Endothelial cell of umbilical vein (primary cell): ENCODE measurements at regions not wholly inside any gene's neighbourhood (a gene's known extent, or its start where the extent isn't known, plus 50 kb on each side); places are given as distances from the start of the nearest gene placed in this dataset.

Experiments
- BruUV-seq: library from RNA; stranded (reverse); fragments of 400-500 nt; replicated peaks from 2 replicates; lab custom pipeline; 2021; lab: Mats Ljungman, UMichigan
- CTCF ChIA-PET: fragments of 300-600, 350-600 bp; sonication (Branson Sonifier 250); formaldehyde crosslinking; loops from one replicate; lab custom pipeline; 2021; ENCODE audit warnings: antibody characterized with exemption, inconsistent platforms; lab: Charles Lee
- POLR2A ChIA-PET: fragments of 300-600, 350-600 bp; sonication (Branson Sonifier 250); formaldehyde crosslinking; loops from one replicate; lab custom pipeline; 2021; ENCODE audit warnings: antibody characterized with exemption, inconsistent platforms; lab: Charles Lee
- DNase-seq: peaks from one replicate; pipeline ENCODE4 v3.0.0-alpha.2; 2011; ENCODE audit warnings: low read depth, low spot score
- FAIRE-seq: peaks from 2 replicates; lab custom pipeline; 2011; peaks lifted over from hg19 to GRCh38; lab: Jason Lieb, UNC
- H2AFZ ChIP-seq: 2 replicates; pipeline ENCODE4 v1.6.0; 2012; ENCODE audit warnings: low read depth, low read length, control low read depth, inconsistent platforms
- H3K27ac ChIP-seq: 2 replicates; pipeline ENCODE4 v1.5.1; 2011; ENCODE audit warnings: low read depth, mild to moderate bottlenecking, control low read depth, low read length, moderate library complexity; ENCODE audit not compliant: insufficient read depth
- H3K27me3 ChIP-seq, 2 experiments: 2 replicates each; pipeline versions ENCODE4 v1.6.0 to v1.6.1; 2011; ENCODE audit warnings: low read length in 2 of 2, mixed read lengths in 1 of 2; ENCODE audit not compliant: control insufficient read depth in 2 of 2, insufficient read depth in 2 of 2
- H3K36me3 ChIP-seq, 2 experiments: 2 replicates in 1 of 2; 3 replicates in 1 of 2; pipeline ENCODE4 v1.5.1; 2011; ENCODE audit warnings: low read length in 2 of 2, mild to moderate bottlenecking in 1 of 2, moderate library complexity in 1 of 2; ENCODE audit not compliant: control insufficient read depth in 2 of 2, insufficient read depth in 2 of 2; ENCODE audit errors: extremely low read depth in 1 of 2
- H3K4me1 ChIP-seq: 3 replicates; pipeline ENCODE4 v1.5.1; 2011; ENCODE audit warnings: mild to moderate bottlenecking, low read length; ENCODE audit not compliant: control insufficient read depth, insufficient read depth; ENCODE audit errors: extremely low read depth
- H3K4me2 ChIP-seq: 2 replicates; pipeline ENCODE4 v1.6.1; 2011; ENCODE audit warnings: low read length, control low read depth, mixed read lengths; ENCODE audit not compliant: insufficient read depth
- H3K4me3 ChIP-seq, 3 experiments: fragments of 200-600 bp in 1 of 3; sonication (generic), shearing (Covaris generic) in 1 of 3; replicated peaks in 1 of 3; 2 replicates each; pipeline ENCODE4 v1.5.1; 2011 to 2016; ENCODE audit warnings: control low read depth in 3 of 3, low read length in 3 of 3, mild to moderate bottlenecking in 2 of 3, inconsistent platforms in 1 of 3, low read depth in 1 of 3, moderate library complexity in 1 of 3; ENCODE audit not compliant: insufficient read depth in 1 of 3
- H3K79me2 ChIP-seq: 2 replicates; pipeline ENCODE4 v1.6.0; 2012; ENCODE audit warnings: low read length, inconsistent platforms; ENCODE audit not compliant: control insufficient read depth, insufficient read depth
- H3K9ac ChIP-seq: replicated peaks from 2 replicates; pipeline ENCODE3; 2011; ENCODE audit warnings: low read length, control low read depth; ENCODE audit not compliant: insufficient read depth; ENCODE audit errors: extremely low read depth
- H3K9me1 ChIP-seq: replicated peaks from 3 replicates; pipeline ENCODE4 v1.6.0; 2011; ENCODE audit warnings: mild to moderate bottlenecking, low read length; ENCODE audit not compliant: control insufficient read depth, insufficient read depth; ENCODE audit errors: extremely low read depth
- H3K9me3 ChIP-seq: replicated peaks from 2 replicates; pipeline ENCODE4 v1.5.1; 2012; ENCODE audit warnings: low read length, inconsistent platforms; ENCODE audit not compliant: control insufficient read depth, insufficient read depth
- H4K20me1 ChIP-seq: replicated peaks from 2 replicates; pipeline ENCODE3; 2011; ENCODE audit warnings: mild to moderate bottlenecking, low read length; ENCODE audit not compliant: control insufficient read depth, insufficient read depth; ENCODE audit errors: extremely low read depth
- EZH2 ChIP-seq: IDR thresholded peaks from 2 replicates; pipeline ENCODE4 v1.6.1; 2012; ENCODE audit warnings: borderline replicate concordance, low read depth, mild to moderate bottlenecking, moderate library complexity, low read length, inconsistent platforms; ENCODE audit not compliant: severe bottlenecking
- FOS ChIP-seq: IDR thresholded peaks from 2 replicates; pipeline ENCODE4 v1.6.1; 2011; ENCODE audit warnings: mild to moderate bottlenecking, low read length, moderate library complexity, borderline replicate concordance; ENCODE audit not compliant: insufficient read depth
- GATA2 ChIP-seq: IDR thresholded peaks from 2 replicates; pipeline ENCODE4 v1.7.0; 2011; ENCODE audit warnings: low read depth, mild to moderate bottlenecking, moderate library complexity, mixed read lengths, low read length; ENCODE audit not compliant: insufficient read length, insufficient read depth
- JUN ChIP-seq: IDR thresholded peaks from 2 replicates; pipeline ENCODE4 v1.6.1; 2011; ENCODE audit warnings: borderline replicate concordance, low read depth; ENCODE audit not compliant: insufficient read length, insufficient read depth
- MYC ChIP-seq: IDR thresholded peaks from one replicate; pipeline ENCODE4 v1.6.1; 2011; ENCODE audit warnings: mild to moderate bottlenecking, low read depth, low read length
- POLR2A ChIP-seq: IDR thresholded peaks from 2 replicates; pipeline ENCODE4 v1.6.1; 2012; ENCODE audit warnings: low read depth, mild to moderate bottlenecking, control low read depth, low read length
- POLR2AphosphoS5 ChIP-seq: IDR thresholded peaks from 2 replicates; pipeline ENCODE4 v1.6.1; 2012; ENCODE audit warnings: low read depth, mild to moderate bottlenecking, control low read depth, low read length, moderate library complexity; ENCODE audit not compliant: insufficient read depth
- dilution Hi-C: fragments of 300-500 bp; cut with MboI; formaldehyde crosslinking; loops from one replicate; pipeline ENCODE4 v1.15.0; 2019; ENCODE audit warnings: low sequenced_read_pairs; ENCODE audit not compliant: extremely low pct_ligation_motif_present
- intact Hi-C: fragments of 100-400 bp; cut with micrococcal nuclease; formaldehyde crosslinking; loops from one replicate; pipeline ENCODE4 v1.10.0; 2022
- TF ChIP-seq, protein P1 (sequence below): IDR thresholded peaks from 2 replicates; pipeline ENCODE4 v1.6.1; 2011; ENCODE audit not compliant: insufficient read depth, insufficient read length
- TF ChIP-seq, protein P2 (sequence below), 2 donors: IDR thresholded peaks; 1 replicate in 1 of 2; 2 replicates in 1 of 2; pipeline ENCODE4 v1.5.1; 2011; ENCODE audit warnings: low read length in 2 of 2, mild to moderate bottlenecking in 2 of 2, moderate library complexity in 2 of 2, control low read depth in 1 of 2, inconsistent platforms in 1 of 2, low read depth in 1 of 2; ENCODE audit not compliant: insufficient read depth in 1 of 2; ENCODE audit errors: extremely low read depth in 1 of 2

GRCh38 chrX:124488412-124489161 lies 142.2 kb downstream of the SH2D1A start:
- Histone ChIP-seq H3K79me2 (no peaks in the 10 kb centered on the region), H3K27me3 (no peaks in the 10 kb centered on the region), H2AFZ (no peak overlapping the region), H3K4me3 (no peak overlapping the region), H3K27ac (no peak overlapping the region), H3K9me1 (no peaks in the 10 kb centered on the region), H4K20me1 (no peaks in the 10 kb centered on the region), H3K36me3 (no peaks in the 10 kb centered on the region), H3K4me2 (no peak overlapping the region), H3K9ac (no peak overlapping the region), H3K9me3 (no peaks in the 10 kb centered on the region), H3K4me1 (no peaks in the 10 kb centered on the region)
- intact Hi-C loops, result no loop called here
- ChIA-PET POLR2A (no interaction called here), CTCF (no interaction called here)
- TF ChIP-seq, protein P1, sequence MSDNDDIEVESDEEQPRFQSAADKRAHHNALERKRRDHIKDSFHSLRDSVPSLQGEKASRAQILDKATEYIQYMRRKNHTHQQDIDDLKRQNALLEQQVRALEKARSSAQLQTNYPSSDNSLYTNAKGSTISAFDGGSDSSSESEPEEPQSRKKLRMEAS, result no peak
- TF ChIP-seq POLR2A (no peak), GATA2 (no peak), POLR2AphosphoS5 (no peak), MYC (no peak), EZH2 (no peak), FOS (no peak), JUN (no peak)
- TF ChIP-seq, protein P2, sequence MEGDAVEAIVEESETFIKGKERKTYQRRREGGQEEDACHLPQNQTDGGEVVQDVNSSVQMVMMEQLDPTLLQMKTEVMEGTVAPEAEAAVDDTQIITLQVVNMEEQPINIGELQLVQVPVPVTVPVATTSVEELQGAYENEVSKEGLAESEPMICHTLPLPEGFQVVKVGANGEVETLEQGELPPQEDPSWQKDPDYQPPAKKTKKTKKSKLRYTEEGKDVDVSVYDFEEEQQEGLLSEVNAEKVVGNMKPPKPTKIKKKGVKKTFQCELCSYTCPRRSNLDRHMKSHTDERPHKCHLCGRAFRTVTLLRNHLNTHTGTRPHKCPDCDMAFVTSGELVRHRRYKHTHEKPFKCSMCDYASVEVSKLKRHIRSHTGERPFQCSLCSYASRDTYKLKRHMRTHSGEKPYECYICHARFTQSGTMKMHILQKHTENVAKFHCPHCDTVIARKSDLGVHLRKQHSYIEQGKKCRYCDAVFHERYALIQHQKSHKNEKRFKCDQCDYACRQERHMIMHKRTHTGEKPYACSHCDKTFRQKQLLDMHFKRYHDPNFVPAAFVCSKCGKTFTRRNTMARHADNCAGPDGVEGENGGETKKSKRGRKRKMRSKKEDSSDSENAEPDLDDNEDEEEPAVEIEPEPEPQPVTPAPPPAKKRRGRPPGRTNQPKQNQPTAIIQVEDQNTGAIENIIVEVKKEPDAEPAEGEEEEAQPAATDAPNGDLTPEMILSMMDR (IDR thresholded peaks at IDR 0.05; ENCODE audit: extremely low read depth in 1 of 2, insufficient read depth in 1 of 2, low read depth in 1 of 2, low read length in 2 of 2), result no peak
- dilution Hi-C loops, result no loop called here
- FAIRE-seq, result no peak
- BruUV-seq, result no TSS peak
- DNase-seq, result no peak
